Fibroblast of pulmonary artery (primary cell): ENCODE measurements at regions not wholly inside any gene's neighbourhood (a gene's known extent, or its start where the extent isn't known, plus 50 kb on each side); places are given as distances from the start of the nearest gene placed in this dataset.

ENCODE experiments used
- DNase-seq: peaks from one replicate; pipeline ENCODE4 v3.0.0-alpha.2; 2010; ENCODE audit warnings: low read depth
- H3K4me3 ChIP-seq: replicated peaks from 2 replicates; pipeline ENCODE4 v1.5.1; 2011; ENCODE audit warnings: low read depth, mild to moderate bottlenecking, control low read depth, low read length, moderate library complexity
- CTCF ChIP-seq: IDR thresholded peaks from 2 replicates; pipeline ENCODE4 v1.5.1; 2011; ENCODE audit warnings: mild to moderate bottlenecking, control low read depth, low read length, inconsistent platforms; ENCODE audit errors: missing control alignments

- H3K4me3 ChIP-seq, result no peak overlapping the region
- TF ChIP-seq CTCF, result no peak
- no peak for DNase-seq
These were observed 290.1 kb downstream of the PLPP3 start for GRCh38 chr1:56289260-56289659.

- no peak for DNase-seq
- H3K4me3 ChIP-seq, result no peak overlapping the region
- no peak for TF ChIP-seq CTCF
These were observed 291.6 kb downstream of the PLPP3 start for GRCh38 chr1:56287721-56288120.

- DNase-seq, result peak; percentile 25
These were observed 292.4 kb downstream of the PLPP3 start for GRCh38 chr1:56286956-56287355.

GRCh38 chr1:56286506-56286905 is 292.9 kb downstream of the PLPP3 start:
- no peak for DNase-seq
- no peak overlapping the region for H3K4me3 ChIP-seq
- no peak for TF ChIP-seq CTCF

More at GRCh38 chr1:56286956-56287355, 292.4 kb downstream of the PLPP3 start:
- no peak for TF ChIP-seq CTCF
- H3K4me3 ChIP-seq, result no peak overlapping the region

- H3K4me3 ChIP-seq, result no peak overlapping the region
- no peak for TF ChIP-seq CTCF
- DNase-seq, result peak; percentile 21
These were observed 293.6 kb downstream of the PLPP3 start for GRCh38 chr1:56285554-56286402.

- H3K4me3 ChIP-seq, result no peak overlapping the region
- peak; percentile 86 for DNase-seq
- TF ChIP-seq CTCF, result no peak
These were observed 294.4 kb downstream of the PLPP3 start for GRCh38 chr1:56284928-56285327.

- no peak for DNase-seq
- no peak for TF ChIP-seq CTCF
- no peak overlapping the region for H3K4me3 ChIP-seq
These were observed 301.3 kb downstream of the PLPP3 start for GRCh38 chr1:56278061-56278460.
